Fibroblast of lung (primary cell): ENCODE measurements at regions not wholly inside any gene's neighbourhood (a gene's known extent, or its start where the extent isn't known, plus 50 kb on each side); places are given as distances from the start of the nearest gene placed in this dataset.

Source experiments
- DNase-seq, 2 donors: peaks; one replicate each; pipeline versions ENCODE4 v3.0.0 to v3.0.0-alpha.2; 2010; ENCODE audit warnings: low read depth in 2 of 2
- H2AFZ ChIP-seq: 2 replicates; pipeline ENCODE4 v1.5.1; 2012; ENCODE audit warnings: low read length, control low read depth, inconsistent platforms
- H3K27ac ChIP-seq: 2 replicates; pipeline ENCODE4 v1.5.1; 2011; ENCODE audit warnings: low read length, control low read depth; ENCODE audit not compliant: insufficient read depth
- H3K27me3 ChIP-seq: 2 replicates; pipeline ENCODE4 v1.5.1; 2011; ENCODE audit warnings: mild to moderate bottlenecking, low read length; ENCODE audit not compliant: control insufficient read depth, insufficient read depth
- H3K36me3 ChIP-seq: 2 replicates; pipeline ENCODE4 v1.5.1; 2011; ENCODE audit warnings: low read length; ENCODE audit not compliant: control insufficient read depth, insufficient read depth
- H3K4me1 ChIP-seq: 2 replicates; pipeline ENCODE4 v1.5.1; 2011; ENCODE audit warnings: low read length; ENCODE audit not compliant: control insufficient read depth, insufficient read depth; ENCODE audit errors: extremely low read depth
- H3K4me2 ChIP-seq: 2 replicates; pipeline ENCODE4 v1.5.1; 2011; ENCODE audit warnings: low read length, control low read depth; ENCODE audit not compliant: insufficient read depth; ENCODE audit errors: extremely low read depth
- H3K4me3 ChIP-seq, 4 experiments: fragments of 200-600 bp in 1 of 4; sonication (generic) in 1 of 4; replicated peaks in 1 of 4; 2 replicates each; pipeline ENCODE4 v1.5.1; 2011 to 2016; ENCODE audit warnings: low read length in 4 of 4, low read depth in 3 of 4, mild to moderate bottlenecking in 3 of 4, control low read depth in 2 of 4, inconsistent platforms in 1 of 4, mixed read lengths in 1 of 4; ENCODE audit not compliant: insufficient read depth in 1 of 4; ENCODE audit errors: control extremely low read depth in 1 of 4
- H3K79me2 ChIP-seq: 2 replicates; pipeline ENCODE4 v1.5.1; 2012; ENCODE audit warnings: mild to moderate bottlenecking, low read length, inconsistent platforms; ENCODE audit not compliant: control insufficient read depth, insufficient read depth
- H3K9ac ChIP-seq: 2 replicates; pipeline ENCODE4 v1.5.1; 2011; ENCODE audit warnings: mild to moderate bottlenecking, low read length, control low read depth; ENCODE audit not compliant: insufficient read depth
- H3K9me3 ChIP-seq: 2 replicates; pipeline ENCODE4 v1.5.1; 2012; ENCODE audit warnings: low read depth, low read length; ENCODE audit not compliant: control insufficient read depth, insufficient read depth
- H4K20me1 ChIP-seq: 2 replicates; pipeline ENCODE4 v1.5.1; 2011; ENCODE audit warnings: low read length; ENCODE audit not compliant: control insufficient read depth, insufficient read depth; ENCODE audit errors: extremely low read depth
- CTCF ChIP-seq, 2 donors: IDR thresholded peaks in 1 of 2; conservative IDR thresholded peaks in 1 of 2; 1 replicate in 1 of 2; 2 replicates in 1 of 2; pipeline ENCODE4 v1.5.1; 2011 to 2012; ENCODE audit warnings: low read length in 2 of 2, control low read depth in 1 of 2, inconsistent platforms in 1 of 2, low read depth in 1 of 2, mild to moderate bottlenecking in 1 of 2
- EZH2 ChIP-seq: IDR thresholded peaks from 2 replicates; pipeline ENCODE4 v1.5.1; 2012; ENCODE audit warnings: low read length, control low read depth, mild to moderate bottlenecking; ENCODE audit errors: missing control alignments

GRCh38 chr1:96569288-96569687 lies 152.3 kb upstream of the PTBP2 start:
- Histone ChIP-seq H3K9me3 (no peaks in the 10 kb centered on the region), H3K79me2 (no peaks in the 10 kb centered on the region), H4K20me1 (no peaks in the 10 kb centered on the region), H2AFZ (no peak overlapping the region), H3K27me3 (no peaks in the 10 kb centered on the region), H3K4me2 (no peak overlapping the region), H3K4me3 (no peak overlapping the region), H3K9ac (no peak overlapping the region), H3K36me3 (no peaks in the 10 kb centered on the region), H3K4me1 (no peaks in the 10 kb centered on the region), H3K27ac (no peak overlapping the region)
- no peak for DNase-seq
- TF ChIP-seq EZH2 (no peak), CTCF (conservative IDR thresholded peaks at IDR 0.05 in 1 of 2, IDR thresholded peaks at IDR 0.05 in 1 of 2; ENCODE audit: low read depth in 1 of 2, low read length in 2 of 2) (no peak)

- Histone ChIP-seq H3K4me2 (no peak overlapping the region), H3K9me3 (no peaks in the 10 kb centered on the region), H3K27me3 (no peaks in the 10 kb centered on the region), H3K36me3 (no peaks in the 10 kb centered on the region), H2AFZ (no peak overlapping the region), H3K9ac (no peak overlapping the region), H3K79me2 (no peaks in the 10 kb centered on the region), H3K4me1 (no peaks in the 10 kb centered on the region), H4K20me1 (no peaks in the 10 kb centered on the region), H3K4me3 (no peak overlapping the region), H3K27ac (no peak overlapping the region)
- TF ChIP-seq EZH2 = no peak
- no peak for TF ChIP-seq CTCF (conservative IDR thresholded peaks at IDR 0.05 in 1 of 2, IDR thresholded peaks at IDR 0.05 in 1 of 2; ENCODE audit: low read depth in 1 of 2, low read length in 2 of 2)
- peak in 1 of 2 donors; percentile 2 for DNase-seq
These were observed 141.9 kb upstream of the PTBP2 start for GRCh38 chr1:96579636-96580035.

- H3K9ac ChIP-seq = no peak overlapping the region
These were observed 140.7 kb upstream of the PTBP2 start for GRCh38 chr1:96580920-96581319.

More at GRCh38 chr1:96580920-96581319, 140.7 kb upstream of the PTBP2 start:
- DNase-seq = no peak
- H3K27ac ChIP-seq = no peak overlapping the region
- no peaks in the 10 kb centered on the region for H3K27me3 ChIP-seq
- no peak overlapping the region for H2AFZ ChIP-seq
- no peaks in the 10 kb centered on the region for H3K4me1 ChIP-seq
- no peak overlapping the region for H3K4me2 ChIP-seq
- no peak for TF ChIP-seq CTCF (conservative IDR thresholded peaks at IDR 0.05 in 1 of 2, IDR thresholded peaks at IDR 0.05 in 1 of 2; ENCODE audit: low read depth in 1 of 2, low read length in 2 of 2)
- no peak for TF ChIP-seq EZH2
- no peaks in the 10 kb centered on the region for H3K9me3 ChIP-seq
- no peaks in the 10 kb centered on the region for H3K79me2 ChIP-seq
- no peaks in the 10 kb centered on the region for H3K36me3 ChIP-seq
- no peak overlapping the region for H3K4me3 ChIP-seq
- no peaks in the 10 kb centered on the region for H4K20me1 ChIP-seq
